DMS53 (cell line): ENCODE measurements at regions not wholly inside any gene's neighbourhood (a gene's known extent, or its start where the extent isn't known, plus 50 kb on each side); places are given as distances from the start of the nearest gene placed in this dataset.

Source experiments
- DNase-seq: peaks from one replicate; lab custom pipeline; 2025; lab: John Stamatoyannopoulos, UW

GRCh38 chr20:51095633-51096521, 73.0 kb upstream of the KCNG1 start:
- no peak for DNase-seq

DNA sequence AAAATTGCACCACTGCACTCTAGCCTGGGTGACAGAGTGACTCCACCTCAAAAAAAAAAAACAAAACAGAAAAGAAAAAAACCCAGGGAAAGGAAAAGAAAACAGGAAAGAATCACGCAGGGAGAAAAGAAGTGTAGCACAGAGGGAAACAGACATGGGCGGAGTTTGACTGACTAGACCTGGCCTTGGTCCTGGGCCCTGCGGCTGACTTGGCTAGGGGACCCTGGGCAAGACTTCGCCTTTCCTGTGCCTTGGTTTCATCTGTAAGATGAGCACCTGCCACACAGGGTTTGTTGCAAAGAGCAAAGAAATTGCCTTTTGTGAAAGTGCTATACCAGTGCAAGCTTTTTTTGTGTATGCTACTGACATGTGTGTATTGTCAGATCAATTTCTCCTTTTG, 71.3 kb upstream of the KCNG1 start:
- DNase-seq: no peak

DNA sequence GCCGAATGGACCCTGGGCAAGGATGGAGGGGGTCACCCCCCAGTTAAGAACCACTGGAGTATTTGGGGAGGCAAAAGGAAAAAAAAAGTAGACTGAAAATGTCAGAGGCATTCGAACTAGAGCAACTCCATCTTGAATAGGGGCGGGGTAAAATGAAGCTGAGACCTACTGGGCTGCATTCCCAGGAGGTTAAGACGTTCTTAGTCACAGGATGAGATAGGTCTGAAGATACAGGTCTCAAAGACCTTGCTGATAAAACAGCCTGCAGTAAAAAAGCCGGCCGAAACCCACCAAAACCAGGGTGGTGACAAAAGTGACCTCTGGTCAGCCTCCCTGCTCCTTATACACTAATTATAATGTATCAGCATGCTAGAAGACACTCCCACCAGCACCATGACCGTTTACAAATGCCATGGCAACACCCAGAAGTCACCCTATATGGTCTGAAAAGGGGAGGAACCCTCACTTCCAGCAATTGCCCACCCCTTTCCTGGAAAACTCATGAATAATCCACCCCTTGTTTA, 70.4 kb upstream of the KCNG1 start:
- DNase-seq: no peak

DNA sequence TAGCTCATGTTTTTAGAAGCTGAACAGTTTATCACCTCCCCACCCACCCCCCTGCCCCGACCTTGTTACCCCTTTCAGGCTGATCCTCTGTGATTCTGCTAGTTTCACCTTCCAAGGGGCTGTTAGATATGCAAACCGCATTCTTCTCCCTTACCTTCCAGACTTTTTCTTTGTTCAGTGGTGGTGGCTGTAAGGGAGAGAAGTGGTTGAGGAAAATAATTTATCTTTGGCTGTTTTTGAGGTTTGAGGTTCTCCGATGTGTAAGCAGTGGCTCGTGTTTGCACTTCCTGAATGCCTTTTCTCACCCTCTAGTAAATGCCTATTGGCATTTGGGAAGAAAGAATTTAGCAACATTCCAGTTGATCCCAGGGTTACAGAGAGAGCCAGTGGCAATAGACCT, 69.4 kb upstream of the KCNG1 start:
- no peak for DNase-seq

DNA sequence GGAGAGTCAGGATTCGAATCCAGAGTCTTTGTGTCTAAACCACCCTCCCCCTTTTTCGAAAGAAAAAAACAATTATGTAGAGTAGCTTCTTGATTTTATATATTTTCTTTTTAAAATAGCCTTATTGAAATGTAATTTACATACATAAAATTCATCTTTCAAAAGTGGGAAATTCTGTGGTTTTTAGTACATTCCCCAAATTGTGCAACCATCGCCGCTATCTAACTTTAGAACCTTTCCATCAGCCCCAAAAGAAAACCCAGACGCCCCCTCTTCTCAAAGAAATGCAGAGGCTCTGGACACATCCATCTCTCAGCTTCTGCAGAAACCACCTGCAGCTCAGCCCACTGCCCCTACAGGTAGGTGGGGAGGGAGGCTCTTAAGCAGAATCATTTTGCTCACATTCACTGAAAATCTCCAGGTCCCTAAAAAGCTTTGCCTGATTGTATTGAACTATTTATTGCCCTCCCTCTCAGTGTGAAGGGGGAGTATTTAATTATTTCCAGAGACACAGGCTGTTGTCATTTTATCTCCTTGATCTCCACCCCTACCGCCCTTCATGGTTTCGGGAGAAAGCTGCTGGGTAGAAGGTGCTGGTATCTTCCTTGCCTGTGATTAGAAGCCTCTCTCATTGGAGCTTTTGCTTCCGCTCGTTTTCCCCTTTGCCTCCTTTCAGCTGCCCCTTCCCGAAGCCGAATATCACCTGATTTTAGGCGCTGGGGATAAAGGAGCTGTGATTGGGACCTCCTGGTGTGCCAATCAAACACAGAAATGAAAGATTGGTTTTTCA, 68.7 kb upstream of the KCNG1 start:
- DNase-seq: no peak

DNA sequence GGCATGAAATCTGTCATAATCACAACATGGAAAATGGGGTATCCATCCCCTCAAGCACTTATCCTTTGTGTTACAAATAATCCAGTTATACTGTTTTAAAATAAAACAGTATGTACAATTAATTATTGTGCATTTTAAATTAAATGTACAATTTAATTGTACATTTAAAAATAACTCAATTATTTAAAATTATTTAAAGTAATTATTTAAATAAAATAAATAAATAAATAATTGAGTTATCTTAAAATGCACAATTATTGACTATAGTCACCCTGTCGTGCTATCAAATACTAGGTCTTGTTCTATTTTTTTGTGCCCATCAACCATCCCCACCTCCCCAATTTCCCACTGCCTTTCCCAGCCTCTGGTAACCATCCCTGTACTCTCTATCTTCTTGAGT, 66.9 kb upstream of the KCNG1 start:
- DNase-seq: no peak

GRCh38 chr20:51089272-51089781, 66.4 kb upstream of the KCNG1 start:
- DNase-seq: no peak

DNA sequence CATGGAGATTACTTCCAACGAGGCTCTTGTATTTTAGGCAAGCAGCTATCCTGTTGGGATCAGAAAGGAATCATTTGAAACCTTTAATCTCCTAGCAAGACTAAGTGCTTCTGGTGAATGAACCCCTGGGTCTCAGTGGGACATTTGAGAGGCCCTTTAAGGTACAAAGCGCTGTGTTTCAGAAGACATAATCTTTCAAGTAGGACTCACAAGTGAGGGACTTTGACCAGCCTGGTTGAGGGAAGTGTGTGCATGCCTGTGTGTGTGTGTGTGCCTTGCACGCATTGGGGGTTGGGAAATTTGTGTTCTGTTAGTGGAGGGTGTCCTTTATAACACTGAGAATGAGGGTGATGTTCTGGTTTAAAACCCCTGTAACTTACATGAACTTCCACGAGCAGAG, 64.4 kb upstream of the KCNG1 start:
- no peak for DNase-seq

- DNase-seq: no peak
These were observed 62.9 kb upstream of the KCNG1 start for GRCh38 chr20:51085769-51086168.

DNA sequence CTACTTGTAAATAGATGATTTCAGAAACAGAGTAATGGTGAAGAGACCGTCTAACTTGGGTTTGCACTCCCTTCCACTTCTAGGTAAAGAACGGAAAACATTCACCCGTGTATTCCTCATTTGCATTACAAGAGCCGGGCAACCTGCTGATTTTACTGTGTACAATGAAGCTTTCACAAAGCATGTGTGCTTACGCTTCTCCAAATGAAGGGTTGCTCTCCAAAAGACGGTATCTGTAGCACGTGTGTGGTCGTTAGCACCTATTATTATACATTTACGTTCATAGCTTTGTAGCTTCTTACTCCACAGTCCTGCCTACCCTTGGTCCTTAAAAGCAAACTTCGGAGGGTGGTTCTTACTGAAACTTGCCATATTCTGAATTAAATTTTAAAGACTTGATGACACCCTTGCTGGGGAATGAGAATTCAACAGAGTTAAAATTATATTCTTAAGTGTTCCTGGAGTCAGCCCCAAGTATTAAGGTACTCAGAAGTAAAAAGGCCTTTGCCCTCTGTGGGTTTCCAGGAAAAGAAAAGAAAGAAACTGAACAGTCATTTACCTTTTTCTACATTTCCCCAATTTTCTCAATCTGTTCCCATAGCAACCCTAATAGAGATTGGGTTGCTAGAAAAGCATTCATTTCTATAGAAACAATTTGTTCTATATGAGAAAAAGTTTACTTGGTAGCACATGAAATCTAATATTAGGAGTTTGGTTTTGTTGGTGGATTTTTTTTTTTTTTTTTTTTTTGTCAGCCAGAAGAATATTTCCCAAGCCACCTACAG, 61.9 kb upstream of the KCNG1 start:
- no peak for DNase-seq

DNA sequence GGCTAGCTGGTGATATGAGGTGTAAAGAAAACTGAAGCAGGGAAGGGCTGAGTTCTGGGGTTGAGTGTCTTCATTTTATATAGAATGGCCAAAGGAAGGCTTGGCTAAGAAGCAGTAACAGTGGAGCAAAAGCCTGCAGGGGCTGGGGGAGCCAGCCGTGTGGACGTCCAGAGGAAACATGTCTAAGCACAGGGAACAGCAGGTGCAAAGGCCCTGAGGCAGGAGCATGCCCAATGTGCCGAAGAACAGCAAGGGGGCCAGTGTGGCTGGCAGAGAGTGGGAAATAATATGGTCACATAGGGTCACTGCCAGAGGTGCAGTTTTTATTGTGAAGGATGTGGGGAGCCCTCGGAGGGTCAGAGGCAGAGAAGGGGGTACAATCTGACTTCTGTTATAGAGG, 60.5 kb upstream of the KCNG1 start:
- DNase-seq: no peak

- DNase-seq: no peak
These were observed 60.1 kb upstream of the KCNG1 start for GRCh38 chr20:51082988-51083387.

DNA sequence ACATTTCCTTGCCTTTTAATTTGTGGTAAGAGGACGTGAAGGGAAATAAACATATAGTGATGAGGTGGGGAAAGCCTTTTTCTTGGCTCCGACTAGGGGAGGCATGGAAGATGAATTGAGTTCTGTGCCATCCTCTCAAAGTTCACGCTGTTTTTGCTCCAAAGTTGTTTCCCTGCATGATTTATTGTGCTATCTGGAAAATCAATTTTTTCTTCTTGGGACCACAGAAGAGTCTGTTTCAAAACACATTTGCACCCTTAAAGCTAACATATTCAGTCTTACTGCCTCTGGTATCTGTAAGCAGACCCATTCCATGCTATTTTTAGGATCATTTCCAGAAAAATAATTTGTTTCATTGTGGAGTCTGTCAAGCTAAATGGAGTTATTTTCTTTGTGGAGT, 57.6 kb upstream of the KCNG1 start:
- DNase-seq: no peak

GRCh38 chr20:51079488-51079887, 56.6 kb upstream of the KCNG1 start:
- no peak for DNase-seq

DNA sequence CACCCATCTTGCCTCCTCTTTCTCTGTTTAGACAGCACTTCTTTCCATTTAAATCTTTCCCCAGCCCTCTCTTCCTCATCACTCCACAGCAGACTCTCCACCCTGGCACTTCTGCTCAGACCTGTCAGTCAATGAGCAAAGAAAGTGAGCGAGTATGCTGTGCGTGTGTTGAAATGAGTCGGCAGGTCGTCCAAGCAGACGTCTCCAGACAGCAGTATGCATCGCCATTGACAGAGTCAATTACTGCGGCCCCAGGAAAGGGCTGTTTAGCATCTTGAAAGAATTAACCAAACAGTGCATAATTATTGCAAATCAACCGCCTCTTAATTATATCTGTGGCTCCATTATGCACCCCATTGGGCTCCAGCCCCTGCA, 54.8 kb upstream of the KCNG1 start:
- DNase-seq: no peak

DNA sequence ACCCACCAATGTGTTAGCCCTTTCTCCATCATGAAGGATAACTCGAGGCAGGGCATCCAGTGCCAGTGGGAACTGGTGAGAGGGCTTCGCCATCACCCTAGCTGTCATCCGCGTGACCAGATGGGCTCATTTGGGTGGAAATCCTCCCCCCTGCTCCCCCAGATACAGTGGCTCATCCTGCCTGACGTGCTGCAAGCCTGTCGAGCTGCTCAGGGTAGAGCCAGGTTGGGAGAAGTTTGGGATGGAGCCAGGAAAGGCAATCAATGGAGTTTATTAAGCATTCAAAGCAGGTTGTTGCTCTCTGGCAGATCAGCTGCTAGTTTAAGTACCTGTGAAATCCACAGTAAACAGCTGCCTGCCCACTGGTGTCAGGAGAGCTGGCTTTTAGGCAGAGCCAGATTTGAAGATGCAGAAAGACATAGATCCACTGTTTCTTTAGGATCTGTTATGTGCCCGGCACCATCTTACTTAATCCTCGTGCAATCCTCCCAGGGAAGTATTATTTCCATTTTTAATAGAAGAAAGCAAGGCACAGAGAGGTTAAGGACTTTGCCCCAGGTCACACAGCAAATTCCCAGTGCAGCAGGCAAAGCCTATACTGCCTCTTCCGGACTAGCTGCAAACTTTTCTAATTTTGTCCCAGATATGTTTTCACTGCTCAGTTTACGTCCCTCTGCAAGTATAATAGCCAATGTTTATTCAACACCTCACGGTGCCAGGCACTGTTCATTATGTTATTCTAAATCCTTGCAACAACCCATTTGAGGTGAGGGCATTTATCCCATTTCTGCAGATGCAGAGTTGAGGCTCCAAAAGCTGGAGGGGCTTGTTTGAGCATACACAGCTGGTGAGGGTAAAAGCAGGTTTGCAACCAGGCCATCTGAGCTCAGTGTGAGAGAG, 54.1 kb upstream of the KCNG1 start:
- DNase-seq: no peak

- DNase-seq: no peak
These were observed 51.2 kb upstream of the KCNG1 start for GRCh38 chr20:51074062-51074461.
